OCI-LY7 (cell line): ENCODE measurements at regions not wholly inside any gene's neighbourhood (a gene's known extent, or its start where the extent isn't known, plus 50 kb on each side); places are given as distances from the start of the nearest gene placed in this dataset.

Source experiments
- EZH2phosphoT487 ChIP-seq: fragments of 200-600 bp; sonication (generic); IDR thresholded peaks from 2 replicates; pipeline ENCODE4 v1.6.1; 2018; ENCODE audit warnings: low read depth, borderline replicate concordance, mild to moderate bottlenecking, mixed run types, antibody characterized with exemption, low read length, moderate library complexity, mixed read lengths
- TF ChIP-seq, protein P1 (sequence below): fragments of 200-600 bp; sonication (generic); conservative IDR thresholded peaks from 2 replicates; pipeline ENCODE4 v1.5.1; 2014; ENCODE audit warnings: mild to moderate bottlenecking, antibody characterized with exemption, low read length, moderate library complexity, mixed read lengths

DNA sequence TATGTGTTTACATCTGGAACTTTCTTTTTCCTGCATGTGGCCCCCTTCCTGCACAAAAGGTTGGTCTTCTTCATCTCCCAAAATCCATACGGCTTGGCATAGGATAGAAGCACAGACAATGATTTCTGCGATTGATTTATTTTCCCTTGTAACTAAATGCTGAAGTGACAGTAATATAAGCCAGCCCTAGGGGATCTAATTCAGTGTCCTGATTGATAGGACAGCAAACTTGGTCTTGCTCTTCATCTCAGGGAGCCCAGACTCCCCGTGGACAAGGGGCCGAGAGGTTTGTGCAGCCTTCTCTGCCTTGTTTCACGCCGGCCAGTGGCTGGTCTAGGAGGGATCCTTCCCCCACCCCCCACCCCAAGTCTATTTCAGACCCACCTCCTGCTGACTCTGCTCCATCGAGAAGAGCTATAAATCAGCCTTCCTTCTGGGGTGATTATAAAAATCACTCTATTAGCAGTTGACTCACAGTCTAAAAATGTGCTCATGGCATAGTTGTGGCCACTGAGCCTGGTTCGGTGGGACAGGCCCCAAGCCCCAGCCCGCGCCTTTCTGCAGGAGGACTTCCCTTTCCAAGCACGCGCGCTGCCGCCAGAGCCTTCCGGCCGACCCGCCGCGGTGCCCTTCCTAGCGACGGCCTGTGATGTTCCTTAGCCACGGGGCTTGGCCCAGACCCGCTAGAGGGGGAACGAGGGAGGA, 89.8 kb upstream of the COL5A1 start:
- TF ChIP-seq, protein P1, sequence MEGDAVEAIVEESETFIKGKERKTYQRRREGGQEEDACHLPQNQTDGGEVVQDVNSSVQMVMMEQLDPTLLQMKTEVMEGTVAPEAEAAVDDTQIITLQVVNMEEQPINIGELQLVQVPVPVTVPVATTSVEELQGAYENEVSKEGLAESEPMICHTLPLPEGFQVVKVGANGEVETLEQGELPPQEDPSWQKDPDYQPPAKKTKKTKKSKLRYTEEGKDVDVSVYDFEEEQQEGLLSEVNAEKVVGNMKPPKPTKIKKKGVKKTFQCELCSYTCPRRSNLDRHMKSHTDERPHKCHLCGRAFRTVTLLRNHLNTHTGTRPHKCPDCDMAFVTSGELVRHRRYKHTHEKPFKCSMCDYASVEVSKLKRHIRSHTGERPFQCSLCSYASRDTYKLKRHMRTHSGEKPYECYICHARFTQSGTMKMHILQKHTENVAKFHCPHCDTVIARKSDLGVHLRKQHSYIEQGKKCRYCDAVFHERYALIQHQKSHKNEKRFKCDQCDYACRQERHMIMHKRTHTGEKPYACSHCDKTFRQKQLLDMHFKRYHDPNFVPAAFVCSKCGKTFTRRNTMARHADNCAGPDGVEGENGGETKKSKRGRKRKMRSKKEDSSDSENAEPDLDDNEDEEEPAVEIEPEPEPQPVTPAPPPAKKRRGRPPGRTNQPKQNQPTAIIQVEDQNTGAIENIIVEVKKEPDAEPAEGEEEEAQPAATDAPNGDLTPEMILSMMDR = no peak
- TF ChIP-seq EZH2phosphoT487 = no peak
